SK-N-SH treated with all-trans-retinoic acid at 6 μM for 48 hours (cell line): ENCODE measurements at regions not wholly inside any gene's neighbourhood (a gene's known extent, or its start where the extent isn't known, plus 50 kb on each side); places are given as distances from the start of the nearest gene placed in this dataset.

Experiments
- ATAC-seq: fragments of 200-7000 bp; cut with Tn5 transposase; 3 replicates; pipeline ENCODE4 v1.9.1; 2020; ENCODE audit warnings: mild to moderate bottlenecking, moderate library complexity
- ARNTL ChIP-seq: fragments of 450-650 bp; formaldehyde crosslinking; IDR thresholded peaks from 2 replicates; pipeline ENCODE4 v1.5.0; 2020; ENCODE audit warnings: low read depth, mild to moderate bottlenecking, moderate library complexity, borderline replicate concordance
- CSDC2 ChIP-seq: fragments of 250-450 bp; sonication (Bioruptor Pico); IDR thresholded peaks from 2 replicates; pipeline ENCODE4 v1.5.0; 2020; ENCODE audit warnings: mild to moderate bottlenecking, moderate library complexity
- ESRRG ChIP-seq: fragments of 250-450 bp; sonication (Bioruptor Pico); IDR thresholded peaks from 2 replicates; pipeline ENCODE4 v1.6.1; 2021; ENCODE audit warnings: mild to moderate bottlenecking
- GLIS3 ChIP-seq: fragments of 250-450 bp; sonication (Bioruptor Pico); IDR thresholded peaks from 2 replicates; pipeline ENCODE4 v1.5.0; 2020; ENCODE audit warnings: mild to moderate bottlenecking, moderate library complexity
- ISL1 ChIP-seq: fragments of 250-450 bp; sonication (Bioruptor Pico); IDR thresholded peaks from 2 replicates; pipeline ENCODE4 v2.1.2; 2022; ENCODE audit warnings: mild to moderate bottlenecking, moderate library complexity
- OSR1 ChIP-seq: fragments of 250-450 bp; sonication (Bioruptor Pico); IDR thresholded peaks from 2 replicates; pipeline ENCODE4 v1.8.0; 2022; ENCODE audit warnings: moderate library complexity, mild to moderate bottlenecking, inconsistent platforms
- PPARA ChIP-seq: fragments of 250-450 bp; sonication (Bioruptor Pico); IDR thresholded peaks from 2 replicates; pipeline ENCODE4 v1.5.0; 2020; ENCODE audit warnings: mild to moderate bottlenecking, borderline replicate concordance
- SNAI2 ChIP-seq: fragments of 250-450 bp; sonication (Bioruptor Pico); IDR thresholded peaks from 2 replicates; pipeline ENCODE4 v1.5.0; 2020; ENCODE audit warnings: mild to moderate bottlenecking, moderate library complexity
- TCF4 ChIP-seq: fragments of 250-450 bp; sonication (Bioruptor Pico); IDR thresholded peaks from 2 replicates; pipeline ENCODE4 v1.8.0; 2021; ENCODE audit warnings: mild to moderate bottlenecking, moderate library complexity, borderline replicate concordance
- TOX ChIP-seq: fragments of 250-450 bp; sonication (Bioruptor Pico); IDR thresholded peaks from 2 replicates; pipeline ENCODE4 v1.8.0; 2021; ENCODE audit warnings: mild to moderate bottlenecking, moderate library complexity, borderline replicate concordance
- ZC3H10 ChIP-seq: fragments of 250-450 bp; sonication (Bioruptor Pico); IDR thresholded peaks from 2 replicates; pipeline ENCODE4 v1.5.1; 2021; ENCODE audit warnings: mild to moderate bottlenecking, moderate library complexity
- ZFP3 ChIP-seq: fragments of 250-450 bp; sonication (Bioruptor Pico); IDR thresholded peaks from 2 replicates; pipeline ENCODE4 v1.5.0; 2020; ENCODE audit warnings: mild to moderate bottlenecking, moderate library complexity
- ZFP30 ChIP-seq: fragments of 450-650 bp; formaldehyde crosslinking; IDR thresholded peaks from 2 replicates; pipeline ENCODE4 v1.5.0; 2022; ENCODE audit warnings: mild to moderate bottlenecking, moderate library complexity
- ZNF565 ChIP-seq: fragments of 450-650 bp; formaldehyde crosslinking; conservative IDR thresholded peaks from 2 replicates; pipeline ENCODE4 v1.5.0; 2020; ENCODE audit warnings: low read depth, mild to moderate bottlenecking, moderate library complexity
- ZNF70 ChIP-seq: fragments of 450-650 bp; formaldehyde crosslinking; IDR thresholded peaks from 2 replicates; pipeline ENCODE4 v1.5.0; 2020; ENCODE audit warnings: mild to moderate bottlenecking, moderate library complexity
- ZNF8 ChIP-seq: fragments of 450-650 bp; formaldehyde crosslinking; IDR thresholded peaks from 2 replicates; pipeline ENCODE4 v1.5.0; 2020; ENCODE audit warnings: mild to moderate bottlenecking, moderate library complexity
- TF ChIP-seq, protein P1 (sequence below): fragments of 250-450 bp; sonication (Bioruptor Pico); IDR thresholded peaks from 2 replicates; pipeline ENCODE4 v1.5.0; 2020; ENCODE audit warnings: mild to moderate bottlenecking, moderate library complexity
- TF ChIP-seq, protein P2 (sequence below): fragments of 250-450 bp; sonication (Bioruptor Pico); IDR thresholded peaks from 2 replicates; pipeline ENCODE4 v1.5.1; 2020; ENCODE audit warnings: low read depth, mild to moderate bottlenecking, moderate library complexity
- TF ChIP-seq, protein P3 (sequence below): fragments of 250-450 bp; sonication (Bioruptor Pico); IDR thresholded peaks from 2 replicates; pipeline ENCODE4 v1.8.0; 2020; ENCODE audit warnings: mild to moderate bottlenecking, moderate library complexity, borderline replicate concordance
- TF ChIP-seq, protein P4 (sequence below): fragments of 250-450 bp; sonication (Bioruptor Pico); IDR thresholded peaks from 2 replicates; pipeline ENCODE4 v1.8.0; 2021; ENCODE audit warnings: low read depth, mild to moderate bottlenecking, moderate library complexity, borderline replicate concordance
- TF ChIP-seq, protein P5 (sequence below): fragments of 250-450 bp; sonication (Bioruptor Pico); IDR thresholded peaks from 2 replicates; pipeline ENCODE4 v1.5.1; 2021; ENCODE audit warnings: mild to moderate bottlenecking, moderate library complexity

DNA sequence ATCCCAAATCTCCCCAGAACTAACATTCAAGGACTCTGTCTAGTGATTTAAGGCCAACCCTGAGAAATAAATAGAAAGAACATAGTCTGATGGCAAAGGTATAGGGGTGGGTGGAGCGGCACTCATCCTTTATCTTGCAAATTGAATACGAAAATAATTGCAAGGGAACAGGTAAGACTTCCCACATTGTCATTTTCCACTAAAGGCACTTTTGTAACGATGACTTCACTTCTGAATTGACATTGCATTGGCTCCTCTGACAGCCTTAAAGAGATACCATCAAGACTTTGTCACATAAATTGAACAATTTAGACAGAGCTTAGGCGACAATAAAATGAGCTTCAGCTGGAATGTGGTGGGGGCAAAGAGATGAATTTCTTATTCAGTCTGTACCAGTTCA is 75.3 kb upstream of the PLCL2 start:
- ATAC-seq: no peak
- TF ChIP-seq CSDC2 (CRISPR knock-in tag): no peak
- TF ChIP-seq, protein P1, sequence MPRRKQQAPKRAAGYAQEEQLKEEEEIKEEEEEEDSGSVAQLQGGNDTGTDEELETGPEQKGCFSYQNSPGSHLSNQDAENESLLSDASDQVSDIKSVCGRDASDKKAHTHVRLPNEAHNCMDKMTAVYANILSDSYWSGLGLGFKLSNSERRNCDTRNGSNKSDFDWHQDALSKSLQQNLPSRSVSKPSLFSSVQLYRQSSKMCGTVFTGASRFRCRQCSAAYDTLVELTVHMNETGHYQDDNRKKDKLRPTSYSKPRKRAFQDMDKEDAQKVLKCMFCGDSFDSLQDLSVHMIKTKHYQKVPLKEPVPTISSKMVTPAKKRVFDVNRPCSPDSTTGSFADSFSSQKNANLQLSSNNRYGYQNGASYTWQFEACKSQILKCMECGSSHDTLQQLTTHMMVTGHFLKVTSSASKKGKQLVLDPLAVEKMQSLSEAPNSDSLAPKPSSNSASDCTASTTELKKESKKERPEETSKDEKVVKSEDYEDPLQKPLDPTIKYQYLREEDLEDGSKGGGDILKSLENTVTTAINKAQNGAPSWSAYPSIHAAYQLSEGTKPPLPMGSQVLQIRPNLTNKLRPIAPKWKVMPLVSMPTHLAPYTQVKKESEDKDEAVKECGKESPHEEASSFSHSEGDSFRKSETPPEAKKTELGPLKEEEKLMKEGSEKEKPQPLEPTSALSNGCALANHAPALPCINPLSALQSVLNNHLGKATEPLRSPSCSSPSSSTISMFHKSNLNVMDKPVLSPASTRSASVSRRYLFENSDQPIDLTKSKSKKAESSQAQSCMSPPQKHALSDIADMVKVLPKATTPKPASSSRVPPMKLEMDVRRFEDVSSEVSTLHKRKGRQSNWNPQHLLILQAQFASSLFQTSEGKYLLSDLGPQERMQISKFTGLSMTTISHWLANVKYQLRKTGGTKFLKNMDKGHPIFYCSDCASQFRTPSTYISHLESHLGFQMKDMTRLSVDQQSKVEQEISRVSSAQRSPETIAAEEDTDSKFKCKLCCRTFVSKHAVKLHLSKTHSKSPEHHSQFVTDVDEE (CRISPR knock-in tag): no peak
- TF ChIP-seq, protein P2, sequence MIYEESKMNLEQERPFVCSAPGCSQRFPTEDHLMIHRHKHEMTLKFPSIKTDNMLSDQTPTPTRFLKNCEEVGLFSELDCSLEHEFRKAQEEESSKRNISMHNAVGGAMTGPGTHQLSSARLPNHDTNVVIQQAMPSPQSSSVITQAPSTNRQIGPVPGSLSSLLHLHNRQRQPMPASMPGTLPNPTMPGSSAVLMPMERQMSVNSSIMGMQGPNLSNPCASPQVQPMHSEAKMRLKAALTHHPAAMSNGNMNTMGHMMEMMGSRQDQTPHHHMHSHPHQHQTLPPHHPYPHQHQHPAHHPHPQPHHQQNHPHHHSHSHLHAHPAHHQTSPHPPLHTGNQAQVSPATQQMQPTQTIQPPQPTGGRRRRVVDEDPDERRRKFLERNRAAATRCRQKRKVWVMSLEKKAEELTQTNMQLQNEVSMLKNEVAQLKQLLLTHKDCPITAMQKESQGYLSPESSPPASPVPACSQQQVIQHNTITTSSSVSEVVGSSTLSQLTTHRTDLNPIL (CRISPR knock-in tag): no peak
- TF ChIP-seq TOX: no peak
- no peak for TF ChIP-seq ZC3H10 (CRISPR knock-in tag)
- no peak for TF ChIP-seq OSR1 (CRISPR knock-in tag)
- TF ChIP-seq, protein P3, sequence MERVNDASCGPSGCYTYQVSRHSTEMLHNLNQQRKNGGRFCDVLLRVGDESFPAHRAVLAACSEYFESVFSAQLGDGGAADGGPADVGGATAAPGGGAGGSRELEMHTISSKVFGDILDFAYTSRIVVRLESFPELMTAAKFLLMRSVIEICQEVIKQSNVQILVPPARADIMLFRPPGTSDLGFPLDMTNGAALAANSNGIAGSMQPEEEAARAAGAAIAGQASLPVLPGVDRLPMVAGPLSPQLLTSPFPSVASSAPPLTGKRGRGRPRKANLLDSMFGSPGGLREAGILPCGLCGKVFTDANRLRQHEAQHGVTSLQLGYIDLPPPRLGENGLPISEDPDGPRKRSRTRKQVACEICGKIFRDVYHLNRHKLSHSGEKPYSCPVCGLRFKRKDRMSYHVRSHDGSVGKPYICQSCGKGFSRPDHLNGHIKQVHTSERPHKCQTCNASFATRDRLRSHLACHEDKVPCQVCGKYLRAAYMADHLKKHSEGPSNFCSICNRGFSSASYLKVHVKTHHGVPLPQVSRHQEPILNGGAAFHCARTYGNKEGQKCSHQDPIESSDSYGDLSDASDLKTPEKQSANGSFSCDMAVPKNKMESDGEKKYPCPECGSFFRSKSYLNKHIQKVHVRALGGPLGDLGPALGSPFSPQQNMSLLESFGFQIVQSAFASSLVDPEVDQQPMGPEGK: no peak
- TF ChIP-seq, protein P4, sequence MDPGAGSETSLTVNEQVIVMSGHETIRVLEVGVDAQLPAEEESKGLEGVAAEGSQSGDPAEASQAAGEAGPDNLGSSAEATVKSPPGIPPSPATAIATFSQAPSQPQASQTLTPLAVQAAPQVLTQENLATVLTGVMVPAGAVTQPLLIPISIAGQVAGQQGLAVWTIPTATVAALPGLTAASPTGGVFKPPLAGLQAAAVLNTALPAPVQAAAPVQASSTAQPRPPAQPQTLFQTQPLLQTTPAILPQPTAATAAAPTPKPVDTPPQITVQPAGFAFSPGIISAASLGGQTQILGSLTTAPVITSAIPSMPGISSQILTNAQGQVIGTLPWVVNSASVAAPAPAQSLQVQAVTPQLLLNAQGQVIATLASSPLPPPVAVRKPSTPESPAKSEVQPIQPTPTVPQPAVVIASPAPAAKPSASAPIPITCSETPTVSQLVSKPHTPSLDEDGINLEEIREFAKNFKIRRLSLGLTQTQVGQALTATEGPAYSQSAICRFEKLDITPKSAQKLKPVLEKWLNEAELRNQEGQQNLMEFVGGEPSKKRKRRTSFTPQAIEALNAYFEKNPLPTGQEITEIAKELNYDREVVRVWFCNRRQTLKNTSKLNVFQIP (CRISPR knock-in tag): no peak
- TF ChIP-seq, protein P5, sequence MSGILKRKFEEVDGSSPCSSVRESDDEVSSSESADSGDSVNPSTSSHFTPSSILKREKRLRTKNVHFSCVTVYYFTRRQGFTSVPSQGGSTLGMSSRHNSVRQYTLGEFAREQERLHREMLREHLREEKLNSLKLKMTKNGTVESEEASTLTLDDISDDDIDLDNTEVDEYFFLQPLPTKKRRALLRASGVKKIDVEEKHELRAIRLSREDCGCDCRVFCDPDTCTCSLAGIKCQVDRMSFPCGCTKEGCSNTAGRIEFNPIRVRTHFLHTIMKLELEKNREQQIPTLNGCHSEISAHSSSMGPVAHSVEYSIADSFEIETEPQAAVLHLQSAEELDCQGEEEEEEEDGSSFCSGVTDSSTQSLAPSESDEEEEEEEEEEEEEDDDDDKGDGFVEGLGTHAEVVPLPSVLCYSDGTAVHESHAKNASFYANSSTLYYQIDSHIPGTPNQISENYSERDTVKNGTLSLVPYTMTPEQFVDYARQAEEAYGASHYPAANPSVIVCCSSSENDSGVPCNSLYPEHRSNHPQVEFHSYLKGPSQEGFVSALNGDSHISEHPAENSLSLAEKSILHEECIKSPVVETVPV (CRISPR knock-in tag): no peak

DNA sequence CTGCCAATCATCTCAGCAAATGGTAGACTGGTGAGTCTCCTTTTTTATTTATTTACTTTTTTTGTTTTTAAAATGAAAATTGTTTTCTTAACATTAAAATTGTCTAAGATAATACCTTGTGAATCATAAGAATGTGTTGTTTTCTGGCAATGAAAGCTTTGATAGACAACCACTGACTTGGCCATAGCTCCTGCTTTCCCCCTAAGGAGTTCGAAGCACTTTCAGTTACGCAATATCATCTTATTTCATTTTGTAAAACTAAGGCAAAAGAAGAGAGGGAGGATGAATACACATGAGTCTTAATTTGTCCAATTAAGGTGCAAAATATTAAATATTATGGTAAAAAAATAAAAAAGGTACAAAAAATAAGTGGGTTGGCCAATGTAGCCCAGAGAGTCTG is 74.8 kb upstream of the PLCL2 start:
- ATAC-seq: no peak
- TF ChIP-seq ZFP3 (CRISPR knock-in tag): no peak
- no peak for TF ChIP-seq ESRRG
- TF ChIP-seq, protein P4 (CRISPR knock-in tag): no peak
- TF ChIP-seq ZFP30 (CRISPR knock-in tag): no peak
- TF ChIP-seq PPARA (CRISPR knock-in tag): no peak
- no peak for TF ChIP-seq SNAI2 (CRISPR knock-in tag)
- TF ChIP-seq ZNF8 (CRISPR knock-in tag): no peak
- no peak for TF ChIP-seq TCF4 (CRISPR knock-in tag)
- no peak for TF ChIP-seq GLIS3 (CRISPR knock-in tag)
- TF ChIP-seq ZC3H10 (CRISPR knock-in tag): no peak
- TF ChIP-seq, protein P3: no peak
- no peak for TF ChIP-seq ZNF70
- no peak for TF ChIP-seq ISL1 (CRISPR knock-in tag)
- no peak for TF ChIP-seq ZNF565 (CRISPR knock-in tag)
- TF ChIP-seq OSR1 (CRISPR knock-in tag): no peak
- no peak for TF ChIP-seq TOX
- no peak for TF ChIP-seq ARNTL
- TF ChIP-seq, protein P1 (CRISPR knock-in tag): no peak
- TF ChIP-seq, protein P5 (CRISPR knock-in tag): no peak
